ENCODE measurements at regions not wholly inside any gene's neighbourhood (a gene's known extent, or its start where the extent isn't known, plus 50 kb on each side); places are given as distances from the start of the nearest gene placed in this dataset.

GRCh38 chr3:124633524-124633923, 96.7 kb upstream of the UMPS start:
- H3K9ac ChIP-seq (ENCODE audit: low read depth, low read length, poor library complexity): no peak overlapping the region
- H3K4me3 ChIP-seq (ENCODE audit: low read length in 2 of 2): no peak overlapping the region
- H2BK5ac ChIP-seq (ENCODE audit: low read length): no peak overlapping the region
- no peaks in the 10 kb centered on the region for H3K27me3 ChIP-seq (ENCODE audit: control insufficient read depth in 3 of 3, insufficient read depth in 3 of 3, low read depth in 1 of 3, low read length in 3 of 3)
- H4K91ac ChIP-seq (ENCODE audit: low read depth, low read length, poor library complexity): no peak overlapping the region
- no peak overlapping the region for H2AK5ac ChIP-seq (ENCODE audit: low read depth, low read length)
- H3K23ac ChIP-seq (ENCODE audit: low read depth, low read length, poor library complexity): no peak overlapping the region
- H3K79me1 ChIP-seq (ENCODE audit: low read depth, low read length): no peaks in the 10 kb centered on the region
- H3K4me2 ChIP-seq (ENCODE audit: insufficient read depth, low read length, poor library complexity, severe bottlenecking): no peak overlapping the region
- no peaks in the 10 kb centered on the region for H3K9me3 ChIP-seq (replicated peaks in 1 of 2; ENCODE audit: control insufficient read depth in 2 of 2, insufficient read depth in 1 of 2, low read depth in 1 of 2, low read length in 2 of 2)
- H3K36me3 ChIP-seq (replicated peaks in 1 of 2; ENCODE audit: control insufficient read depth in 2 of 2, insufficient read depth in 2 of 2, low read length in 2 of 2): peaks cover 0 to 5% of the 10 kb centered on the region in 2 donors
- H4K8ac ChIP-seq (ENCODE audit: low read depth, low read length): no peak overlapping the region
- no peak overlapping the region for H3K18ac ChIP-seq (ENCODE audit: low read length)
- no peak for DNase-seq (ENCODE audit: low spot score)
- H3K27ac ChIP-seq (replicated peaks; ENCODE audit: low read length): no peak overlapping the region
- H3K4me1 ChIP-seq (ENCODE audit: control insufficient read depth in 2 of 2, insufficient read depth in 1 of 2, low read depth in 1 of 2, low read length in 2 of 2): peaks cover 0 to 2% of the 10 kb centered on the region in 2 donors
- H2BK12ac ChIP-seq (ENCODE audit: low read length): no peak overlapping the region
- H3K14ac ChIP-seq (ENCODE audit: low read length): no peak overlapping the region
- H2BK15ac ChIP-seq (ENCODE audit: low read length): no peak overlapping the region
- no CpG with 5 or more reads among the region's 3 CpGs for WGBS, 2 donors (ENCODE audit: extremely low coverage in 2 of 2, insufficient read length in 2 of 2, insufficient replicate concordance in 1 of 2)
- H2BK120ac ChIP-seq (ENCODE audit: low read depth, low read length): no peak overlapping the region
- H2AFZ ChIP-seq (ENCODE audit: low read length): no peak overlapping the region
- no peak overlapping the region for H3K4ac ChIP-seq (ENCODE audit: low read length)

- H2BK120ac ChIP-seq (ENCODE audit: low read depth, low read length): no peak overlapping the region
- H3K4me1 ChIP-seq (ENCODE audit: control insufficient read depth in 2 of 2, insufficient read depth in 1 of 2, low read depth in 1 of 2, low read length in 2 of 2): peaks cover 0 to 2% of the 10 kb centered on the region in 2 donors
- H2BK15ac ChIP-seq (ENCODE audit: low read length): no peak overlapping the region
- H4K8ac ChIP-seq (ENCODE audit: low read depth, low read length): no peak overlapping the region
- H3K36me3 ChIP-seq (replicated peaks in 1 of 2; ENCODE audit: control insufficient read depth in 2 of 2, insufficient read depth in 2 of 2, low read length in 2 of 2): peaks cover 0 to 5% of the 10 kb centered on the region in 2 donors
- no peak for DNase-seq (ENCODE audit: low spot score)
- H3K9me3 ChIP-seq (replicated peaks in 1 of 2; ENCODE audit: control insufficient read depth in 2 of 2, insufficient read depth in 1 of 2, low read depth in 1 of 2, low read length in 2 of 2): no peaks in the 10 kb centered on the region
- H3K4ac ChIP-seq (ENCODE audit: low read length): no peak overlapping the region
- H3K27me3 ChIP-seq (ENCODE audit: control insufficient read depth in 3 of 3, insufficient read depth in 3 of 3, low read depth in 1 of 3, low read length in 3 of 3): no peaks in the 10 kb centered on the region
- no peak overlapping the region for H3K9ac ChIP-seq (ENCODE audit: low read depth, low read length, poor library complexity)
- H3K4me3 ChIP-seq (ENCODE audit: low read length in 2 of 2): no peak overlapping the region
- H3K79me1 ChIP-seq (ENCODE audit: low read depth, low read length): no peaks in the 10 kb centered on the region
- H3K4me2 ChIP-seq (ENCODE audit: insufficient read depth, low read length, poor library complexity, severe bottlenecking): no peak overlapping the region
- no peak overlapping the region for H3K27ac ChIP-seq (replicated peaks; ENCODE audit: low read length)
- H3K18ac ChIP-seq (ENCODE audit: low read length): no peak overlapping the region
- no peak overlapping the region for H3K14ac ChIP-seq (ENCODE audit: low read length)
- H2AFZ ChIP-seq (ENCODE audit: low read length): no peak overlapping the region
- H2BK12ac ChIP-seq (ENCODE audit: low read length): no peak overlapping the region
- no CpG with 5 or more reads among the region's 15 CpGs for WGBS, 2 donors (ENCODE audit: extremely low coverage in 2 of 2, insufficient read length in 2 of 2, insufficient replicate concordance in 1 of 2)
- H3K23ac ChIP-seq (ENCODE audit: low read depth, low read length, poor library complexity): no peak overlapping the region
- H4K91ac ChIP-seq (ENCODE audit: low read depth, low read length, poor library complexity): no peak overlapping the region
- H2BK5ac ChIP-seq (ENCODE audit: low read length): no peak overlapping the region
- H2AK5ac ChIP-seq (ENCODE audit: low read depth, low read length): no peak overlapping the region
These were observed 95.8 kb upstream of the UMPS start for GRCh38 chr3:124634210-124635168.

GRCh38 chr3:124635169-124635539, 95.1 kb upstream of the UMPS start:
- no CpG with 5 or more reads among the region's 1 CpG for WGBS, 2 donors (ENCODE audit: extremely low coverage in 2 of 2, insufficient read length in 2 of 2, insufficient replicate concordance in 1 of 2)
- H3K14ac ChIP-seq (ENCODE audit: low read length): no peak overlapping the region
- H3K27me3 ChIP-seq (ENCODE audit: control insufficient read depth in 3 of 3, insufficient read depth in 3 of 3, low read depth in 1 of 3, low read length in 3 of 3): no peaks in the 10 kb centered on the region
- no peak overlapping the region for H3K27ac ChIP-seq (replicated peaks; ENCODE audit: low read length)
- no peak overlapping the region for H3K23ac ChIP-seq (ENCODE audit: low read depth, low read length, poor library complexity)
- H3K79me1 ChIP-seq (ENCODE audit: low read depth, low read length): no peaks in the 10 kb centered on the region
- no peak overlapping the region for H3K4ac ChIP-seq (ENCODE audit: low read length)
- H4K91ac ChIP-seq (ENCODE audit: low read depth, low read length, poor library complexity): no peak overlapping the region
- no peak overlapping the region for H3K4me3 ChIP-seq (ENCODE audit: low read length in 2 of 2)
- H2AK5ac ChIP-seq (ENCODE audit: low read depth, low read length): no peak overlapping the region
- H2BK12ac ChIP-seq (ENCODE audit: low read length): no peak overlapping the region
- no peak overlapping the region for H3K9ac ChIP-seq (ENCODE audit: low read depth, low read length, poor library complexity)
- H3K36me3 ChIP-seq (replicated peaks in 1 of 2; ENCODE audit: control insufficient read depth in 2 of 2, insufficient read depth in 2 of 2, low read length in 2 of 2): peaks cover 0 to 5% of the 10 kb centered on the region in 2 donors
- no peak overlapping the region for H3K18ac ChIP-seq (ENCODE audit: low read length)
- H3K9me3 ChIP-seq (replicated peaks in 1 of 2; ENCODE audit: control insufficient read depth in 2 of 2, insufficient read depth in 1 of 2, low read depth in 1 of 2, low read length in 2 of 2): no peaks in the 10 kb centered on the region
- no peak overlapping the region for H2BK15ac ChIP-seq (ENCODE audit: low read length)
- no peak overlapping the region for H2AFZ ChIP-seq (ENCODE audit: low read length)
- no peak overlapping the region for H3K4me2 ChIP-seq (ENCODE audit: insufficient read depth, low read length, poor library complexity, severe bottlenecking)
- no peak overlapping the region for H4K8ac ChIP-seq (ENCODE audit: low read depth, low read length)
- no peak overlapping the region for H2BK5ac ChIP-seq (ENCODE audit: low read length)
- no peak overlapping the region for H2BK120ac ChIP-seq (ENCODE audit: low read depth, low read length)
- DNase-seq (ENCODE audit: low spot score): no peak
- H3K4me1 ChIP-seq (ENCODE audit: control insufficient read depth in 2 of 2, insufficient read depth in 1 of 2, low read depth in 1 of 2, low read length in 2 of 2): peaks cover 0 to 2% of the 10 kb centered on the region in 2 donors

- peaks cover 0 to 5% of the 10 kb centered on the region in 2 donors for H3K36me3 ChIP-seq (replicated peaks in 1 of 2; ENCODE audit: control insufficient read depth in 2 of 2, insufficient read depth in 2 of 2, low read length in 2 of 2)
- no peaks in the 10 kb centered on the region for H3K27me3 ChIP-seq (ENCODE audit: control insufficient read depth in 3 of 3, insufficient read depth in 3 of 3, low read depth in 1 of 3, low read length in 3 of 3)
- no peak overlapping the region for H2BK15ac ChIP-seq (ENCODE audit: low read length)
- no peaks in the 10 kb centered on the region for H3K79me1 ChIP-seq (ENCODE audit: low read depth, low read length)
- no peak overlapping the region for H3K14ac ChIP-seq (ENCODE audit: low read length)
- no peak overlapping the region for H3K23ac ChIP-seq (ENCODE audit: low read depth, low read length, poor library complexity)
- no peak overlapping the region for H2BK120ac ChIP-seq (ENCODE audit: low read depth, low read length)
- H3K9me3 ChIP-seq (replicated peaks in 1 of 2; ENCODE audit: control insufficient read depth in 2 of 2, insufficient read depth in 1 of 2, low read depth in 1 of 2, low read length in 2 of 2): no peaks in the 10 kb centered on the region
- no peak overlapping the region for H2BK12ac ChIP-seq (ENCODE audit: low read length)
- H2BK5ac ChIP-seq (ENCODE audit: low read length): no peak overlapping the region
- H3K9ac ChIP-seq (ENCODE audit: low read depth, low read length, poor library complexity): no peak overlapping the region
- no peak overlapping the region for H2AFZ ChIP-seq (ENCODE audit: low read length)
- no CpG with 5 or more reads among the region's 5 CpGs for WGBS, 2 donors (ENCODE audit: extremely low coverage in 2 of 2, insufficient read length in 2 of 2, insufficient replicate concordance in 1 of 2)
- no peak overlapping the region for H3K4me2 ChIP-seq (ENCODE audit: insufficient read depth, low read length, poor library complexity, severe bottlenecking)
- H4K91ac ChIP-seq (ENCODE audit: low read depth, low read length, poor library complexity): no peak overlapping the region
- no peak overlapping the region for H3K27ac ChIP-seq (replicated peaks; ENCODE audit: low read length)
- H3K4ac ChIP-seq (ENCODE audit: low read length): no peak overlapping the region
- H3K4me1 ChIP-seq (ENCODE audit: control insufficient read depth in 2 of 2, insufficient read depth in 1 of 2, low read depth in 1 of 2, low read length in 2 of 2): no peaks in the 10 kb centered on the region
- no peak overlapping the region for H4K8ac ChIP-seq (ENCODE audit: low read depth, low read length)
- no peak for DNase-seq (ENCODE audit: low spot score)
- no peak overlapping the region for H2AK5ac ChIP-seq (ENCODE audit: low read depth, low read length)
- H3K4me3 ChIP-seq (ENCODE audit: low read length in 2 of 2): no peak overlapping the region
- H3K18ac ChIP-seq (ENCODE audit: low read length): no peak overlapping the region
These were observed 94.0 kb upstream of the UMPS start for GRCh38 chr3:124636101-124636862.

Data from neuronal stem cell (in vitro differentiated cells).